Esophagus squamous epithelium (tissue), 4 donors: ENCODE measurements at regions not wholly inside any gene's neighbourhood (a gene's known extent, or its start where the extent isn't known, plus 50 kb on each side); places are given as distances from the start of the nearest gene placed in this dataset.

Experiments used
- CTCF ChIP-seq, 6 experiments: fragments of 450-650 bp in 4 of 6; fragments of 200-600 bp in 2 of 6; sonication (generic) in 2 of 6; IDR thresholded peaks; one replicate each; pipeline ENCODE4 v1.5.1; 2016 to 2019; ENCODE audit warnings: antibody characterized with exemption in 6 of 6, mild to moderate bottlenecking in 4 of 6, moderate library complexity in 4 of 6
- POLR2A ChIP-seq, 4 donors: fragments of 450-650 bp; IDR thresholded peaks; one replicate each; pipeline ENCODE4 v1.6.1; 2017; ENCODE audit warnings: antibody characterized with exemption in 4 of 4, mild to moderate bottlenecking in 4 of 4, moderate library complexity in 3 of 4

GRCh38 chr18:60889442-60889841 is 443.8 kb upstream of the CDH20 start:
- TF ChIP-seq CTCF (IDR thresholded peaks at IDR 0.05): no peak
- TF ChIP-seq POLR2A (IDR thresholded peaks at IDR 0.05): no peak
